Loucy (cell line): ENCODE measurements at regions not wholly inside any gene's neighbourhood (a gene's known extent, or its start where the extent isn't known, plus 50 kb on each side); places are given as distances from the start of the nearest gene placed in this dataset.

Source experiments
- EZH2phosphoT487 ChIP-seq: fragments of 200-600 bp; IDR thresholded peaks from 2 replicates; pipeline ENCODE4 v1.6.1; 2018; ENCODE audit warnings: antibody characterized with exemption, mild to moderate bottlenecking, moderate library complexity, borderline replicate concordance
- TF ChIP-seq, protein P1 (sequence below): fragments of 200-600 bp; sonication (generic); conservative IDR thresholded peaks from 2 replicates; pipeline ENCODE4 v1.5.1; 2014; ENCODE audit warnings: mild to moderate bottlenecking, antibody characterized with exemption, low read length

DNA sequence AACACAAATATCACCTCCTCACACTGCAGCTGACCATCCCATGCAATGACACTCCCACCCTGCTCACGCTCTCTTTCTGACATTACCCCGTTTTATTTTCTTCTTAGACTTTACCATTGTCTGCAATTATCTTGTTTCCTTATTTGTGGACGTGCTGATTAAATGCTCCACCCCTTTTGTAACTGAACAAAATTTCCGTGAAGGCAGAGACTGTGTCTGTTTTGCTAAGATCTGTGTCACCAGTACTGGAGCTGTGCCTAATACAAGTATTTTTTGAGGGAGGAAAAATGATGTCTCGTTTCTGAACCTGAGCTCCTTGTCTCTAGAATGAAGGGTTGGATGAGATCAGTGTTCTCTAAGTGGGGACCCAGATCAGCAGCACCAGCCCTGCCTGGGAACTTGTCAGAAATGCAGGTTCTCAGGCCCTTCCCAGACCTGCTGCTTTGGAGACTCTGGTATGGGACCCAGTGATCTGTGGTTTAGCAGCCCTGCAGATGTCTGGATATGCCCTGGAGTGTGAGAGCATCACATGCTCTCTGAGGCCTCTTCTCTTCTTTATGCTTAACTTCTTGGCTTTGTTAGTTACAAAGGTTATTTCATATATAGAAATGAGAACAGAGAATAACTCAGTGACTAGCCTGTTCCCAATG, 181.7 kb upstream of the GAS1 start:
- TF ChIP-seq, protein P1, sequence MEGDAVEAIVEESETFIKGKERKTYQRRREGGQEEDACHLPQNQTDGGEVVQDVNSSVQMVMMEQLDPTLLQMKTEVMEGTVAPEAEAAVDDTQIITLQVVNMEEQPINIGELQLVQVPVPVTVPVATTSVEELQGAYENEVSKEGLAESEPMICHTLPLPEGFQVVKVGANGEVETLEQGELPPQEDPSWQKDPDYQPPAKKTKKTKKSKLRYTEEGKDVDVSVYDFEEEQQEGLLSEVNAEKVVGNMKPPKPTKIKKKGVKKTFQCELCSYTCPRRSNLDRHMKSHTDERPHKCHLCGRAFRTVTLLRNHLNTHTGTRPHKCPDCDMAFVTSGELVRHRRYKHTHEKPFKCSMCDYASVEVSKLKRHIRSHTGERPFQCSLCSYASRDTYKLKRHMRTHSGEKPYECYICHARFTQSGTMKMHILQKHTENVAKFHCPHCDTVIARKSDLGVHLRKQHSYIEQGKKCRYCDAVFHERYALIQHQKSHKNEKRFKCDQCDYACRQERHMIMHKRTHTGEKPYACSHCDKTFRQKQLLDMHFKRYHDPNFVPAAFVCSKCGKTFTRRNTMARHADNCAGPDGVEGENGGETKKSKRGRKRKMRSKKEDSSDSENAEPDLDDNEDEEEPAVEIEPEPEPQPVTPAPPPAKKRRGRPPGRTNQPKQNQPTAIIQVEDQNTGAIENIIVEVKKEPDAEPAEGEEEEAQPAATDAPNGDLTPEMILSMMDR, result no peak
- no peak for TF ChIP-seq EZH2phosphoT487
